ENCODE measurements at regions not wholly inside any gene's neighbourhood (a gene's known extent, or its start where the extent isn't known, plus 50 kb on each side); places are given as distances from the start of the nearest gene placed in this dataset.

- Histone ChIP-seq H3K9ac (ENCODE audit: low read length) (no peak overlapping the region), H3K27me3 (replicated peaks in 1 of 4; ENCODE audit: control extremely low read depth in 1 of 4, control insufficient read depth in 3 of 4, insufficient read depth in 4 of 4, low read length in 3 of 4) (no peaks in the 10 kb centered on the region), H3K4me2 (replicated peaks; ENCODE audit: low read depth, low read length, poor library complexity, severe bottlenecking) (no peak overlapping the region), H3K36me3 (replicated peaks in 1 of 2; ENCODE audit: control extremely low read depth in 1 of 2, control insufficient read depth in 1 of 2, extremely low read depth in 1 of 2, insufficient read depth in 2 of 2, low read length in 1 of 2) (no peaks in the 10 kb centered on the region), H3K4me1 (ENCODE audit: control insufficient read depth in 2 of 2, insufficient read depth in 2 of 2, low read length in 2 of 2) (no peaks in the 10 kb centered on the region), H3K4me3 (ENCODE audit: control extremely low read depth in 1 of 5, extremely low read depth in 1 of 5, insufficient read depth in 1 of 5, low read depth in 2 of 5, low read length in 4 of 5) (no peak overlapping the region), H4K20me1 (ENCODE audit: control insufficient read depth, insufficient read depth, low read length, poor library complexity, severe bottlenecking) (no peaks in the 10 kb centered on the region), H3K79me2 (ENCODE audit: control insufficient read depth, insufficient read depth, low read length) (no peaks in the 10 kb centered on the region), H3K9me3 (ENCODE audit: control extremely low read depth in 1 of 3, control insufficient read depth in 2 of 3, insufficient read depth in 1 of 3, low read length in 2 of 3) (no peaks in the 10 kb centered on the region), H3K27ac (ENCODE audit: low read length in 2 of 2) (no peak overlapping the region), H2AFZ (ENCODE audit: insufficient read depth, low read depth, low read length, poor library complexity, severe bottlenecking) (no peak overlapping the region)
- no peak for DNase-seq
- TF ChIP-seq CTCF (IDR thresholded peaks at IDR 0.05) (no peak), EZH2 (IDR thresholded peaks at IDR 0.05; ENCODE audit: borderline replicate concordance, insufficient read depth, low read depth, low read length, poor library complexity, severe bottlenecking) (no peak)
- Mint-ChIP-seq H3K4me1 (no peaks in the 10 kb centered on the region), H3K27me3 (no peaks in the 10 kb centered on the region), H3K27ac (no peak overlapping the region), H3K9me3 (ENCODE audit: insufficient read depth) (no peaks in the 10 kb centered on the region), H3K4me3 (no peak overlapping the region)
- POLR2A ChIA-PET: no interaction called here
- WGBS (ENCODE audit: insufficient coverage): 92% methylated on average over 2 of the region's 3 CpGs
- intact Hi-C loops (cut with micrococcal nuclease): no loop called here
- CTCF ChIA-PET: no interaction called here
- no peak for ATAC-seq (ENCODE audit: low read depth)
Measured at GRCh38 chr16:79821911-79822310, 221.4 kb upstream of the MAF start.

GRCh38 chr16:79816081-79816497 is 215.6 kb upstream of the MAF start:
- no peaks in the 10 kb centered on the region for H3K9me3 Mint-ChIP-seq (ENCODE audit: insufficient read depth)
- intact Hi-C loops (cut with micrococcal nuclease): no loop called here

More at GRCh38 chr16:79816081-79816497, 215.6 kb upstream of the MAF start:
- no peaks in the 10 kb centered on the region for H3K4me1 ChIP-seq (ENCODE audit: control insufficient read depth in 2 of 2, insufficient read depth in 2 of 2, low read length in 2 of 2)
- H3K79me2 ChIP-seq (ENCODE audit: control insufficient read depth, insufficient read depth, low read length): no peaks in the 10 kb centered on the region
- Mint-ChIP-seq H3K4me3 (no peak overlapping the region), H3K27me3 (peaks cover 4% of the 10 kb centered on the region), H3K4me1 (no peaks in the 10 kb centered on the region), H3K27ac (no peak overlapping the region)
- ChIA-PET CTCF (no interaction called here), POLR2A (no interaction called here)
- DNase-seq (no peak), ATAC-seq (ENCODE audit: low read depth) (no peak)
- H3K27ac ChIP-seq (ENCODE audit: low read length in 2 of 2): no peak overlapping the region
- no peaks in the 10 kb centered on the region for H3K36me3 ChIP-seq (replicated peaks in 1 of 2; ENCODE audit: control extremely low read depth in 1 of 2, control insufficient read depth in 1 of 2, extremely low read depth in 1 of 2, insufficient read depth in 2 of 2, low read length in 1 of 2)
- H3K4me2 ChIP-seq (replicated peaks; ENCODE audit: low read depth, low read length, poor library complexity, severe bottlenecking): no peak overlapping the region
- no peaks in the 10 kb centered on the region for H3K9me3 ChIP-seq (ENCODE audit: control extremely low read depth in 1 of 3, control insufficient read depth in 2 of 3, insufficient read depth in 1 of 3, low read length in 2 of 3)
- WGBS (ENCODE audit: insufficient coverage): 56% methylated on average over 4 of the region's 4 CpGs
- no peak for TF ChIP-seq EZH2 (IDR thresholded peaks at IDR 0.05; ENCODE audit: borderline replicate concordance, insufficient read depth, low read depth, low read length, poor library complexity, severe bottlenecking)
- no peak for TF ChIP-seq CTCF (IDR thresholded peaks at IDR 0.05)
- no peak overlapping the region for H2AFZ ChIP-seq (ENCODE audit: insufficient read depth, low read depth, low read length, poor library complexity, severe bottlenecking)
- H3K9ac ChIP-seq (ENCODE audit: low read length): no peak overlapping the region
- H3K27me3 ChIP-seq (replicated peaks in 1 of 4; ENCODE audit: control extremely low read depth in 1 of 4, control insufficient read depth in 3 of 4, insufficient read depth in 4 of 4, low read length in 3 of 4): no peaks in the 10 kb centered on the region
- H4K20me1 ChIP-seq (ENCODE audit: control insufficient read depth, insufficient read depth, low read length, poor library complexity, severe bottlenecking): no peaks in the 10 kb centered on the region
- no peak overlapping the region for H3K4me3 ChIP-seq (ENCODE audit: control extremely low read depth in 1 of 5, extremely low read depth in 1 of 5, insufficient read depth in 1 of 5, low read depth in 2 of 5, low read length in 4 of 5)
